IPS-18a (cell line): ENCODE measurements at regions not wholly inside any gene's neighbourhood (a gene's known extent, or its start where the extent isn't known, plus 50 kb on each side); places are given as distances from the start of the nearest gene placed in this dataset.
"Not testable (repeated sequence)": the region's sequence is repeated elsewhere in the genome, so short reads cannot be mapped to it uniquely, and the experiment has no call there.

ENCODE experiments used
- H3K27ac ChIP-seq: one replicate; pipeline ENCODE4 v1.5.1; 2013; ENCODE audit warnings: low read length
- H3K27me3 ChIP-seq: one replicate; pipeline ENCODE4 v1.6.1; 2013; ENCODE audit warnings: mild to moderate bottlenecking, low read length; ENCODE audit not compliant: control insufficient read depth, insufficient read depth
- H3K36me3 ChIP-seq: one replicate; pipeline ENCODE4 v1.6.1; 2013; ENCODE audit warnings: low read depth, low read length; ENCODE audit not compliant: control insufficient read depth
- H3K4me1 ChIP-seq: one replicate; pipeline ENCODE4 v1.6.1; 2013; ENCODE audit warnings: low read depth, low read length; ENCODE audit not compliant: control insufficient read depth
- H3K4me3 ChIP-seq: one replicate; pipeline ENCODE4 v1.5.1; 2013; ENCODE audit warnings: low read length
- H3K9ac ChIP-seq: one replicate; pipeline ENCODE4 v1.6.1; 2013; ENCODE audit warnings: mild to moderate bottlenecking, low read length, moderate library complexity
- H3K9me3 ChIP-seq: one replicate; pipeline ENCODE4 v1.6.1; 2013; ENCODE audit warnings: low read depth, low read length; ENCODE audit not compliant: control insufficient read depth

GRCh38 chr2:128610496-128610895, 291.8 kb upstream of the HS6ST1 start:
- Histone ChIP-seq H3K4me1 (no peaks in the 10 kb centered on the region), H3K9ac (no peak overlapping the region), H3K36me3 (no peaks in the 10 kb centered on the region), H3K27ac (no peak overlapping the region), H3K4me3 (no peak overlapping the region), H3K9me3 (no peaks in the 10 kb centered on the region), H3K27me3 (no peaks in the 10 kb centered on the region)

GRCh38 chr2:128611421-128612320, 293.0 kb upstream of the HS6ST1 start:
- H3K27me3 ChIP-seq: no peaks in the 10 kb centered on the region
- H3K27ac ChIP-seq: no peak overlapping the region
- H3K4me1 ChIP-seq: no peaks in the 10 kb centered on the region
- no peak overlapping the region for H3K4me3 ChIP-seq
- no peak overlapping the region for H3K9ac ChIP-seq
- H3K9me3 ChIP-seq: no peaks in the 10 kb centered on the region
- H3K36me3 ChIP-seq: no peaks in the 10 kb centered on the region

GRCh38 chr2:128612628-128613027, 294.0 kb upstream of the HS6ST1 start:
- Histone ChIP-seq H3K4me1 (no peaks in the 10 kb centered on the region), H3K9me3 (no peaks in the 10 kb centered on the region), H3K9ac (no peak overlapping the region), H3K27ac (no peak overlapping the region), H3K36me3 (no peaks in the 10 kb centered on the region), H3K27me3 (no peaks in the 10 kb centered on the region), H3K4me3 (no peak overlapping the region)

- no peaks in the 10 kb centered on the region for H3K4me1 ChIP-seq
- H3K36me3 ChIP-seq: no peaks in the 10 kb centered on the region
- H3K27me3 ChIP-seq: no peaks in the 10 kb centered on the region
- H3K9me3 ChIP-seq: no peaks in the 10 kb centered on the region
- no peak overlapping the region for H3K4me3 ChIP-seq
- no peak overlapping the region for H3K27ac ChIP-seq
- H3K9ac ChIP-seq: no peak overlapping the region
Observed at GRCh38 chr2:128613351-128613750, 294.7 kb upstream of the HS6ST1 start.

GRCh38 chr2:128613876-128614275, 295.2 kb upstream of the HS6ST1 start:
- no peaks in the 10 kb centered on the region for H3K36me3 ChIP-seq
- peaks cover 4% of the 10 kb centered on the region for H3K9me3 ChIP-seq
- H3K27ac ChIP-seq: no peak overlapping the region
- no peaks in the 10 kb centered on the region for H3K27me3 ChIP-seq
- H3K4me1 ChIP-seq: no peaks in the 10 kb centered on the region
- no peak overlapping the region for H3K9ac ChIP-seq
- H3K4me3 ChIP-seq: no peak overlapping the region

- H3K9ac ChIP-seq, H3K27ac ChIP-seq, H3K4me1 ChIP-seq, H3K9me3 ChIP-seq, H3K4me3 ChIP-seq, H3K36me3 ChIP-seq, H3K27me3 ChIP-seq: not testable (repeated sequence)
Observed at GRCh38 chr2:128614907-128615306, 296.2 kb upstream of the HS6ST1 start.

GRCh38 chr2:128615571-128615970, 296.9 kb upstream of the HS6ST1 start:
- no peaks in the 10 kb centered on the region for H3K36me3 ChIP-seq
- H3K4me1 ChIP-seq: no peaks in the 10 kb centered on the region
- H3K4me3 ChIP-seq: no peak overlapping the region
- no peaks in the 10 kb centered on the region for H3K27me3 ChIP-seq
- peaks cover 4% of the 10 kb centered on the region for H3K9me3 ChIP-seq
- no peak overlapping the region for H3K9ac ChIP-seq
- H3K27ac ChIP-seq: no peak overlapping the region

GRCh38 chr2:128617029-128617590, 298.4 kb upstream of the HS6ST1 start:
- no peaks in the 10 kb centered on the region for H3K27me3 ChIP-seq
- H3K9ac ChIP-seq: no peak overlapping the region
- no peaks in the 10 kb centered on the region for H3K36me3 ChIP-seq
- H3K9me3 ChIP-seq: peaks cover 4% of the 10 kb centered on the region
- no peaks in the 10 kb centered on the region for H3K4me1 ChIP-seq
- no peak overlapping the region for H3K27ac ChIP-seq
- no peak overlapping the region for H3K4me3 ChIP-seq

- H3K4me1 ChIP-seq: no peaks in the 10 kb centered on the region
- H3K9me3 ChIP-seq: peaks cover 4% of the 10 kb centered on the region
- no peak overlapping the region for H3K9ac ChIP-seq
- no peaks in the 10 kb centered on the region for H3K36me3 ChIP-seq
- no peak overlapping the region for H3K4me3 ChIP-seq
- no peak overlapping the region for H3K27ac ChIP-seq
- no peaks in the 10 kb centered on the region for H3K27me3 ChIP-seq
Observed at GRCh38 chr2:128617661-128618060, 299.0 kb upstream of the HS6ST1 start.

GRCh38 chr2:128618642-128619041, 300.0 kb upstream of the HS6ST1 start:
- Histone ChIP-seq H3K27ac (no peak overlapping the region), H3K9me3 (peaks cover 4% of the 10 kb centered on the region), H3K4me1 (no peaks in the 10 kb centered on the region), H3K36me3 (no peaks in the 10 kb centered on the region), H3K27me3 (no peaks in the 10 kb centered on the region), H3K9ac (no peak overlapping the region), H3K4me3 (no peak overlapping the region)

- no peaks in the 10 kb centered on the region for H3K27me3 ChIP-seq
- no peak overlapping the region for H3K4me3 ChIP-seq
- H3K9ac ChIP-seq: no peak overlapping the region
- no peaks in the 10 kb centered on the region for H3K4me1 ChIP-seq
- peaks cover 4% of the 10 kb centered on the region for H3K9me3 ChIP-seq
- no peaks in the 10 kb centered on the region for H3K36me3 ChIP-seq
- H3K27ac ChIP-seq: no peak overlapping the region
Observed at GRCh38 chr2:128619471-128620325, 301.0 kb upstream of the HS6ST1 start.
